ENCODE measurements at regions not wholly inside any gene's neighbourhood (a gene's known extent, or its start where the extent isn't known, plus 50 kb on each side); places are given as distances from the start of the nearest gene placed in this dataset.
"Not testable (repeated sequence)": the region's sequence is repeated elsewhere in the genome, so short reads cannot be mapped to it uniquely, and the experiment has no call there.

DNA sequence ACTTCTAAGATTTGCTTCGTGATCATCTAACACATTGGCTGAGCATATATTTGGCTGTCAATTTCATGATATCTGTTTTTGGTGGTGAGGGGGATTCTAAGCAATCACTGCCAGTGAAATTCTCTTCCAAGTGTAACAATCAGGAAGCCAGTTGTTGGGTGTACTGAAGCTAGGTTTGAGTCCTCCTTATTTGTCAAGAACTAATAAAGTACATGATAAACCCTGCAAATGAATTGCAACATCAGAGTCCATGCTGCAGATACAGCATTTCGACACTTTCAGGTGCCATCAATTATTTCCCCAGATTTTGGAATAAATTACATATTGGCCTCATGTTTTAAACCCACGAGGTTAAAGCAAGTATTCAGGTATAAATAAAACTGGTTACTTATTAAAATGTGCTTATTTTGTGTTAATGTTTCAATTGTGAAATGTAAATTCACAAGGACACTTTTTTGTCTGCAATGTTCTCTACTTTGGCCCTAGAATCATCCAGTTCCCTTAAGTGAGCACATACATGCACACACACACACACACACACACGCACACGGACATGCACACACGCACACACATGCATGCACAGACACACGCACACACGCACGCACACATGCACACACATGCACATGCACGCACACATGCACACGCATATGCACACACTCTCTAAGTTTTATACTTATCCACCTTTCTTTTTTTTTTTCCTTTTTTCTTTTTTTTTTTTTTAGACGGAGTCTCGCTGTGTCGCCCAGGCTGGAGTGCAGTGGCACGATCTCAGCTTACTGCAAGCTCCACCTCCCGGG is 510.2 kb upstream of the KLF6 start:
- no peak for DNase-seq (ENCODE audit: low spot score)

- no peak for DNase-seq (ENCODE audit: low spot score)
These were observed 509.3 kb upstream of the KLF6 start for GRCh38 chr10:4294271-4294670.

DNA sequence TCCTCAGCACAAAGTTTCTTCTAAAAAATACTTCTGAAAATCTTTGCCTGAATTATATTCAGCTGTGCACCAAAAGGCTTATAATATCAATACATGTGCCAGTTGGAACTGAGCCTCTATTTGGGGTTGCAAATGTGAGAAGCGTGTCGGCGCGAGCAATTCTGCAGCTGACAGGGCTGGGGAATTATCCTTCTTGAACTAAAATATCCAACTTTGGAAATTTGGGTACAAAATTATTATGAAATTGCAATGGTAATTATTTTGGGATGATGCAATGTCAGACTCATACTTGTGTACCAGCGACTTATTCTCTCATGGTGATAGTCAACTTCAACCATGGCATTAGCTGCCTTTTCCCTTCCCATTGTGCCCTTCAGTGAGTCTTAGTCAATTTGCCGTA is 507.0 kb upstream of the KLF6 start:
- DNase-seq (ENCODE audit: low spot score) = no peak

DNA sequence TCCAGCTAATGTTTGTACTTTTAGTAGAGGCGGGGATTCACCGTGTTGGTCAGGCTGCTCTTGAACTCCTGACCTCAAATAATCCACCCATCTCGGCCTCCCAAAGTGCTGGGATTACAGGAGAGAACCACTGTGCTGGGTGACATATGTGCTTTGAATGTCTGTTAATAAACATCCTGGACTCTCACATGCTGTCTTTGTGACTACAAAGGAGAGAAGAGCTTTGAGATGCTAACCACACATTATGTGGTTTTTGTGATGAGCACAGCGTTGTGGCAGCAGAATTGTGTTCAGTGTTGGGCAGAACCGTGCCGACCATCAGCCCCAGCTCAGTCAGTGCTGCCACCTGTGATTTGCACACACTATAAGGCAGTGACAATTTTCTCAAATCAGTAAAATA is 500.1 kb upstream of the KLF6 start:
- no peak for DNase-seq (ENCODE audit: low spot score)

- DNase-seq (ENCODE audit: low spot score) = peak; percentile 26
These were observed 499.0 kb upstream of the KLF6 start for GRCh38 chr10:4283846-4284610.

GRCh38 chr10:4282496-4282895 is 497.5 kb upstream of the KLF6 start:
- no peak for DNase-seq (ENCODE audit: low spot score)

DNA sequence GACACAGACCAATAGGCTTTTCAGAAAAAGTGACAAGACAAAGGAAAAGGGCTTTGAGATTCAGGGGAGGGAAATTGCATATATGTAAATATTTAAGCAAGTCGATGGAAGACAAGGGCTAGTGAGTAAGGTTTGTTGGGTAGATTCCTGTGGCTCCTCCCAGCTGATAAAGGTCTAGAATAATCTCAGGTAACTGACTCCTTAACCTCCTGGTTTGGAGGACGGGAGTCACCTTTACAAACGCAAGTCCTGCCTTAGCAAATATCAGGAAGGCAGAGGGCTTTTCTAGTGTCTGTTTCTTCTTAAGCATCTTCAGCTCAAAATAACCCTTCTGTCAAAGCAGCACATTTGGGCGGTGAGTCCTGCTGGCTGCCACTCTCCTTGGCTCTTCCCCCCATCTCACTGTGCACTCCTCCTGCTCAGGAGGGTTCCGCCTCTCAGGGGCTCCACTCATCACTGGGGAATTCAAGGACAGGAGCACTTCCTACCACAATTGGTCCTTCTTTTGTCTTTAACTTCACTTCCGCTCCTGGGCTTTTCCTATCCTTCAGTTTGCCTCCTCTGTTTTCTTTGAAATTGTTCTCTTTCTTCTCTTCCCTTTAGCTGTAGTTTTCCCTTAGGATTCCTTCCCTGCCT is 496.3 kb upstream of the KLF6 start:
- no peak for DNase-seq (ENCODE audit: low spot score)

- DNase-seq (ENCODE audit: low spot score) = peak; percentile 32
These were observed 495.6 kb upstream of the KLF6 start for GRCh38 chr10:4280461-4281189.

DNA sequence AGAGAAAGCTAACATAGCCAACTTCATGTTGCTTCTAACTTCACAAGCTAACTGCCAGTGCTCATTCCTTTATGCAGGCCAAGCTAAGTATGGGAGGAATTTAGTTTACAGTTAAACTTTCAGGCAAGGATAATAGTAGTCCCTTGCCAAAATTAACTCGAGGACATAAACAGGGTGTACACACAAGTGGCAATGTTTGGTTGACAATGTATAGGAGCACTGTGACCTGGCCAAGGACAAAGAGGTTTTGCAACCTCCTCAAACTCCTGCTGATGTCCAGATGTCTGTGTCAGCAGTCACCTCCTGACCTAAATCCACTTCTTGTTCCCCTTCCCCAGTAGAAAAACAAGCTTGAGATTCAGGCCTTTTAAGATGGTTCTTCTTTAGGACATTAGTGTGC is 494.6 kb upstream of the KLF6 start:
- DNase-seq (ENCODE audit: low spot score) = no peak

GRCh38 chr10:4278186-4278585 is 493.2 kb upstream of the KLF6 start:
- no peak for DNase-seq (ENCODE audit: low spot score)

DNA sequence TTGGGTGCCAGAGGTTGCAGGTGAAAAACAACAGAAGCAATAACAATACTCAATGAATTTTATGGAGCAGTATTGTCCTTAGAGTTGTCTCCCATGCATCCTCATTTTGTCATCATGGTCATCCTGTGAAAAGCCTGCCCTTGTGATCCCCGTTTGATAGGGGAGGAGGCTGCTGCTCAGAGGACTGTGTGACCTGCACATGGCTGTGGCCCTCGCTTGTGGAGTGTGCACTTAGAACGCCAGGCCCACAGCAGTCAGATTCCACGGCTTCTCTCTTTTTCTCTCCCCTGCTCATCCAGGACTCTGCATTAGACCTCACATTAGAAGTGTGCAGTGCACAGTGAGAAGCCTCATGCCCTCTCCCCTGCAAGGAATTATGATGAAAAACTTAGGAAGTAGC is 491.1 kb upstream of the KLF6 start:
- no peak for DNase-seq (ENCODE audit: low spot score)

DNA sequence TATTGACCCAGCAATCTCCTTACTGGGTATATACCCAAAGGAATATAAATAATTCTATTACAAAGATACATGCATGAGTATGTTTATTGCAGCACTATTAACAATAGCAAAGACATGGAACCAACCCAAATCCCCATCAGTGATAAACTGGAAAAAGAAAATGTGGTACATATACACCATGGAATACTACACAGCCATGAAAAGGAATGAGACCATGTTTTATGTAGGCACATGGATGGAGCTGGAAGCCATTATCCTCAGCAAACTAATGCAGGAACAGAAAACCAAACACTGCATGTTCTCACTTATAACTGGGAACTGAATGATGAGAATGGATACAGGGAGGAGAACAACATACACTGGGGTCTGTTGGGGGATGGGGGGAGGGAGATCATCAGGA is 489.7 kb upstream of the KLF6 start:
- DNase-seq (ENCODE audit: low spot score) = not testable (repeated sequence)

DNA sequence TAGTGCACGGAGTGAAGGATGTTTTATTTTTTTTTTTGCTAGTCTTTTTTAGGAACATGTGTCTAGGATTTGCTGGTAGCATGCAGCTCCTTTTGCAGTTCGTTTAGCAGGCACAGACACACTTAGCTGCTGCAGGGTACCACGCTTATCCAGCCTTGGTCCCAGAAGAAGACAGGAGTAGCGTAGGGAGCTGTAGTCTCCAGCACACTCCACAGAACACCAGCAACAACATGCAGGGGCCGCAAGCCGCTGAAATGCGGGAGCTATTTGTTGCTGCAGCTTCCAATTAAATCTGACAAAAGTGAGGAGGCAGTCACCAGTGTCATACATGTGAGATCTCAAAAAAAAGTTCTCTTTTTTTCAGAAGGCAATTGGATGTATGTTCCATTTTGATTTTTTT is 486.2 kb upstream of the KLF6 start:
- DNase-seq (ENCODE audit: low spot score) = no peak

DNA sequence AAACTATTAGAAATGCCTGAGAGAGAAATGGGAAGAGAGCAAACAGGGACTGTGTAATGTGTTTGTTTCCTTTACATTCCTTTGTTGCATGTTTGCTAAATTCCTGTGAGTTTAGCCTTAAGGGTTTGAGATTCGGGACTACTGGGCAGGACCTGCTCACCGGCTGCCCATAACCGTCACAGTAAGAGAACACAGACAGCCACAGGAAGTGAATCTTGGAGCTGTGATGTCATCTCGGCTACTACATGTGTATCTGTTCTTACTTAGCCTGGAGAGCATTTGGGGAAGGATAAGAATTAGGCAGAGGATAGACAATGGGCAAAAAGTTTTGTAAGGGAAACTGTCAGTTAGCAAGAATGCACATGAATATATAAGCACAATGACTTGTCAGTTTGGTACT is 485.1 kb upstream of the KLF6 start:
- peak; percentile 28 for DNase-seq (ENCODE audit: low spot score)

DNA sequence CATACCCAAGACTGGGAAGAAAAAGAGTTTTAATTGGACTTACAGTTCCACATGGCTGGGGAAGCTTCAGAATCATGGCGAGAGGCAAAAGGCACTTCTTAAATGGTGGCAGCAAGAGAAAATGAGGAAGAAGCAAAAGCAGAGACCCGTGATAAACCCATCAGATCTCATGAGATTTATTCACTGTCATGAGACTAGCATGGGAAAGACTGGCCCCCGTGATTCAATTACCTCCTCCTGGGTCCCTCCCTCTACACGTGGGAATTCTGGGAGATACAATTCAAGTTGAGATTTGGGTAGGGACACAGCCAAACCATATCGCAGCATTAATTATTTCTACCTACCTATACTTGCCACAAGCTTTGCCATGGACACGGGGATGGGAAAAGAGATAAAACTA is 483.5 kb upstream of the KLF6 start:
- DNase-seq (ENCODE audit: low spot score) = not testable (repeated sequence)

DNA sequence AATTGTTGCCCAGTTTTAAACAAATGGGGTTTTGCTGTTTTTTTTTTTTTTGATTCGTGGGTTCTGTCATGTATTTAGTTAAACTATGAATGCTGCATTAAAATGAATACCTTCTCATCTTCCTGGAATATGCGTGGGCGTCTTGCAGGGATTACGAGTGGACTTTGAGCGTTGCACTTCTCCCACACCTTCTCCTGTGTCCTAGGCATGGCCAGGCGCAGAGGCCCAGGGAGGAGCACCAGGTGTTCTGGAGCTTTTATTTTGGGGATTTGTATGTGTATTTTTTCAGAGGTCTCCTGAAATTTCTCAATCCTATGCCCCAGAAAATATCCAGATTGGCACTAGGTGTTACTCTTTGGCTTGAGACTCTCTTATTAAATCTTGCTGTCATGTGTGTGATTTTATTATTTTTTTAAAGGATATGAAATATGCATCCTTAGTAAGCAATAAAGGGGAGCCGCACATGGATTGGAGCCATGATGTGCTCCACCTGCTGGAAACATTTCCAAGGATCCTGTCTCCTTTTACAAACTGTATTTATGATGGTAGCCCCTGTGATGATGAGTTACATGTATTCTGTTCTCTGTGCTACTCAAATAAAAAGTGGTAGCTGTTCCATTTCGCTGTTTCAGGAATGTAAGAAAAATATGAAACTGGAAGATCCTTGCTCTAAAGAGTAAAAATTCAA is 482.2 kb upstream of the KLF6 start:
- DNase-seq (ENCODE audit: low spot score) = no peak

DNA sequence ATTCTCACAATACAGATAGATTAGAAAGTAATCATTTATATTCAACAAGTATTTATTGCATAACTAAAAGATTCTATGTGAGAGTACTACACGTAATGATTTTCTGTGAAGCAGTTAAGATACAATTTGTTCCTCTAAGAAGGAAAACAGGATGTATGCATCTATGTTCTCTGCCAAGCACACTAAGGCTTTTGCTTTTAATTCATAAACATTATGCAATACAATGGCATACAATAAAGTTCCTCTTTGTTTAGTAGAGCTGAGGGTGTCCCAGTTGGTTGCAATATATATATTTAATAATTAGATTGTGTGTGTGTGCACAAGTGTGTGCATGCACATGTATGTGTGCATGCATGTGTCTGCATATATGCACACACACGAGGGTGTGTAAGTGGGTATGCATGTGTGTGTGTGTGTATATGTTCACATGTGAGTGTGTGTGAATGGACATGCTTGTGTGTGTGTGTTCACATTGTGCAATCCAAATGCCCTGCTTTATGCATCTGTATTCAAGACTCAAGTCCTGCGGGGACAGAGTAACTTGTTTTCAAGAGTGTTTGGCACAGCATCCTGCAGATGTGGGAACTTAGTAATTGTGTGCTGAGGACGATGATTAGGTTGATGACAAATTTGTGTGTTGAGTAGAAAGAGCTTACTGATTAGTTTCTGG is 481.5 kb upstream of the KLF6 start:
- no peak for DNase-seq (ENCODE audit: low spot score)

DNA sequence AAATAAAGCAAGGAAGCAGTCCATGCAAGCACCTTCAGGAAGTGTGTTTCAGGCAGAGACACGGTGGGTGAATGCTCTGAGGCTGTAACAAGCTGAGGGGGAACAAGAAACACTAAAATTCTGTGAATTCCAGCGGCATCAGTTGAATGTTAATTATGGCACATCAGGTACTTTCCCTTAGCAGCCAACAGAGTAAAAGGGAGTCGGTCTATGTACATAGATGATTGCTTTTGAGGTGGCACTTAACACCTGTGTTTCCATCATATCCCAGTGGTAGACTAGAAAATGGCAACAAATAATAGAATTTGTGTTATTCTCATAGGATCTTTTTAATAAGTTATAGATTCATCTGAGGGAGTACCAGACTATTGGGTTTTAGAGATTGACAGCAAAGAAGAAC is 481.0 kb upstream of the KLF6 start:
- DNase-seq (ENCODE audit: low spot score) = no peak

- DNase-seq (ENCODE audit: low spot score) = no peak
These were observed 479.3 kb upstream of the KLF6 start for GRCh38 chr10:4264209-4264865.

GRCh38 chr10:4263601-4263921 is 478.6 kb upstream of the KLF6 start:
- DNase-seq (ENCODE audit: low spot score) = no peak
